ENCODE measurements at regions not wholly inside any gene's neighbourhood (a gene's known extent, or its start where the extent isn't known, plus 50 kb on each side); places are given as distances from the start of the nearest gene placed in this dataset.

GRCh38 chr16:6019490-6019991 lies 921.9 kb upstream of the EEF2KMT start:
- no peaks in the 10 kb centered on the region for H3K9me3 ChIP-seq (ENCODE audit: control insufficient read depth in 2 of 2, low read length in 2 of 2)
- H3K9ac ChIP-seq (ENCODE audit: low read depth in 1 of 2, low read length in 2 of 2), result no peak overlapping the region
- H3K27me3 ChIP-seq (ENCODE audit: control insufficient read depth in 2 of 2, insufficient read depth in 2 of 2, low read length in 2 of 2), result peaks cover 9 to 22% of the 10 kb centered on the region in 2 donors
- H3K36me3 ChIP-seq (ENCODE audit: control insufficient read depth in 2 of 2, insufficient read depth in 2 of 2, low read length in 2 of 2), result no peaks in the 10 kb centered on the region
- H3K4me3 ChIP-seq (ENCODE audit: low read length in 2 of 2), result no peak overlapping the region
- no peaks in the 10 kb centered on the region for H3K4me1 ChIP-seq (ENCODE audit: control insufficient read depth in 2 of 2, insufficient read depth in 2 of 2, low read length in 2 of 2)
- no peak overlapping the region for H3K27ac ChIP-seq (ENCODE audit: low read depth in 2 of 2, low read length in 2 of 2)

GRCh38 chr16:6018848-6019489 lies 921.4 kb upstream of the EEF2KMT start:
- Histone ChIP-seq H3K9ac (ENCODE audit: low read depth in 1 of 2, low read length in 2 of 2) (no peak overlapping the region), H3K4me1 (ENCODE audit: control insufficient read depth in 2 of 2, insufficient read depth in 2 of 2, low read length in 2 of 2) (no peaks in the 10 kb centered on the region), H3K36me3 (ENCODE audit: control insufficient read depth in 2 of 2, insufficient read depth in 2 of 2, low read length in 2 of 2) (no peaks in the 10 kb centered on the region), H3K27ac (ENCODE audit: low read depth in 2 of 2, low read length in 2 of 2) (no peak overlapping the region), H3K9me3 (ENCODE audit: control insufficient read depth in 2 of 2, low read length in 2 of 2) (no peaks in the 10 kb centered on the region), H3K4me3 (ENCODE audit: low read length in 2 of 2) (peak overlapping the region in 1 of 2 donors; percentile 3), H3K27me3 (ENCODE audit: control insufficient read depth in 2 of 2, insufficient read depth in 2 of 2, low read length in 2 of 2) (peaks cover 9 to 22% of the 10 kb centered on the region in 2 donors)

- Histone ChIP-seq H3K36me3 (ENCODE audit: control insufficient read depth in 2 of 2, insufficient read depth in 2 of 2, low read length in 2 of 2) (no peaks in the 10 kb centered on the region), H3K9me3 (ENCODE audit: control insufficient read depth in 2 of 2, low read length in 2 of 2) (no peaks in the 10 kb centered on the region), H3K4me1 (ENCODE audit: control insufficient read depth in 2 of 2, insufficient read depth in 2 of 2, low read length in 2 of 2) (no peaks in the 10 kb centered on the region), H3K4me3 (ENCODE audit: low read length in 2 of 2) (no peak overlapping the region), H3K27me3 (ENCODE audit: control insufficient read depth in 2 of 2, insufficient read depth in 2 of 2, low read length in 2 of 2) (peaks cover 9 to 22% of the 10 kb centered on the region in 2 donors), H3K9ac (ENCODE audit: low read depth in 1 of 2, low read length in 2 of 2) (no peak overlapping the region), H3K27ac (ENCODE audit: low read depth in 2 of 2, low read length in 2 of 2) (no peak overlapping the region)
These were observed 919.1 kb upstream of the EEF2KMT start for GRCh38 chr16:6016530-6017184.

GRCh38 chr16:6012716-6013115 lies 915.1 kb upstream of the EEF2KMT start:
- Histone ChIP-seq H3K4me1 (ENCODE audit: control insufficient read depth in 2 of 2, insufficient read depth in 2 of 2, low read length in 2 of 2) (no peaks in the 10 kb centered on the region), H3K27ac (ENCODE audit: low read depth in 2 of 2, low read length in 2 of 2) (no peak overlapping the region), H3K27me3 (ENCODE audit: control insufficient read depth in 2 of 2, insufficient read depth in 2 of 2, low read length in 2 of 2) (peaks cover 0 to 2% of the 10 kb centered on the region in 2 donors), H3K36me3 (ENCODE audit: control insufficient read depth in 2 of 2, insufficient read depth in 2 of 2, low read length in 2 of 2) (no peaks in the 10 kb centered on the region), H3K9me3 (ENCODE audit: control insufficient read depth in 2 of 2, low read length in 2 of 2) (no peaks in the 10 kb centered on the region), H3K9ac (ENCODE audit: low read depth in 1 of 2, low read length in 2 of 2) (no peak overlapping the region), H3K4me3 (ENCODE audit: low read length in 2 of 2) (no peak overlapping the region)

- H3K27ac ChIP-seq (ENCODE audit: low read depth in 2 of 2, low read length in 2 of 2), result no peak overlapping the region
- H3K4me3 ChIP-seq (ENCODE audit: low read length in 2 of 2), result no peak overlapping the region
- no peaks in the 10 kb centered on the region for H3K27me3 ChIP-seq (ENCODE audit: control insufficient read depth in 2 of 2, insufficient read depth in 2 of 2, low read length in 2 of 2)
- no peak overlapping the region for H3K9ac ChIP-seq (ENCODE audit: low read depth in 1 of 2, low read length in 2 of 2)
- H3K9me3 ChIP-seq (ENCODE audit: control insufficient read depth in 2 of 2, low read length in 2 of 2), result no peaks in the 10 kb centered on the region
- H3K4me1 ChIP-seq (ENCODE audit: control insufficient read depth in 2 of 2, insufficient read depth in 2 of 2, low read length in 2 of 2), result no peaks in the 10 kb centered on the region
- no peaks in the 10 kb centered on the region for H3K36me3 ChIP-seq (ENCODE audit: control insufficient read depth in 2 of 2, insufficient read depth in 2 of 2, low read length in 2 of 2)
These were observed 911.6 kb upstream of the EEF2KMT start for GRCh38 chr16:6009151-6009550.

GRCh38 chr16:6008670-6009069 lies 911.1 kb upstream of the EEF2KMT start:
- Histone ChIP-seq H3K36me3 (ENCODE audit: control insufficient read depth in 2 of 2, insufficient read depth in 2 of 2, low read length in 2 of 2) (no peaks in the 10 kb centered on the region), H3K9me3 (ENCODE audit: control insufficient read depth in 2 of 2, low read length in 2 of 2) (no peaks in the 10 kb centered on the region)

GRCh38 chr16:5993356-5993755 lies 895.8 kb upstream of the EEF2KMT start:
- Histone ChIP-seq H3K9me3 (ENCODE audit: control insufficient read depth in 2 of 2, low read length in 2 of 2) (no peaks in the 10 kb centered on the region), H3K4me3 (ENCODE audit: low read length in 2 of 2) (no peak overlapping the region)

More at GRCh38 chr16:6008670-6009069, 911.1 kb upstream of the EEF2KMT start:
- H3K4me3 ChIP-seq (ENCODE audit: low read length in 2 of 2), result no peak overlapping the region
- H3K27me3 ChIP-seq (ENCODE audit: control insufficient read depth in 2 of 2, insufficient read depth in 2 of 2, low read length in 2 of 2), result no peaks in the 10 kb centered on the region
- H3K9ac ChIP-seq (ENCODE audit: low read depth in 1 of 2, low read length in 2 of 2), result no peak overlapping the region
- no peaks in the 10 kb centered on the region for H3K4me1 ChIP-seq (ENCODE audit: control insufficient read depth in 2 of 2, insufficient read depth in 2 of 2, low read length in 2 of 2)
- H3K27ac ChIP-seq (ENCODE audit: low read depth in 2 of 2, low read length in 2 of 2), result no peak overlapping the region

GRCh38 chr16:5982979-5983378 lies 885.4 kb upstream of the EEF2KMT start:
- H3K9ac ChIP-seq (ENCODE audit: low read depth in 1 of 2, low read length in 2 of 2), result no peak overlapping the region
- no peaks in the 10 kb centered on the region for H3K9me3 ChIP-seq (ENCODE audit: control insufficient read depth in 2 of 2, low read length in 2 of 2)
- H3K27me3 ChIP-seq (ENCODE audit: control insufficient read depth in 2 of 2, insufficient read depth in 2 of 2, low read length in 2 of 2), result no peaks in the 10 kb centered on the region
- peaks cover 0 to 9% of the 10 kb centered on the region in 2 donors for H3K4me1 ChIP-seq (ENCODE audit: control insufficient read depth in 2 of 2, insufficient read depth in 2 of 2, low read length in 2 of 2)
- H3K27ac ChIP-seq (ENCODE audit: low read depth in 2 of 2, low read length in 2 of 2), result no peak overlapping the region
- no peak overlapping the region for H3K4me3 ChIP-seq (ENCODE audit: low read length in 2 of 2)
- H3K36me3 ChIP-seq (ENCODE audit: control insufficient read depth in 2 of 2, insufficient read depth in 2 of 2, low read length in 2 of 2), result no peaks in the 10 kb centered on the region

More at GRCh38 chr16:5993356-5993755, 895.8 kb upstream of the EEF2KMT start:
- Histone ChIP-seq H3K27ac (ENCODE audit: low read depth in 2 of 2, low read length in 2 of 2) (no peak overlapping the region), H3K9ac (ENCODE audit: low read depth in 1 of 2, low read length in 2 of 2) (no peak overlapping the region), H3K36me3 (ENCODE audit: control insufficient read depth in 2 of 2, insufficient read depth in 2 of 2, low read length in 2 of 2) (no peaks in the 10 kb centered on the region), H3K27me3 (ENCODE audit: control insufficient read depth in 2 of 2, insufficient read depth in 2 of 2, low read length in 2 of 2) (no peaks in the 10 kb centered on the region), H3K4me1 (ENCODE audit: control insufficient read depth in 2 of 2, insufficient read depth in 2 of 2, low read length in 2 of 2) (no peaks in the 10 kb centered on the region)

- Histone ChIP-seq H3K27me3 (ENCODE audit: control insufficient read depth in 2 of 2, insufficient read depth in 2 of 2, low read length in 2 of 2) (no peaks in the 10 kb centered on the region), H3K4me3 (ENCODE audit: low read length in 2 of 2) (no peak overlapping the region), H3K4me1 (ENCODE audit: control insufficient read depth in 2 of 2, insufficient read depth in 2 of 2, low read length in 2 of 2) (peaks cover 0 to 9% of the 10 kb centered on the region in 2 donors), H3K9me3 (ENCODE audit: control insufficient read depth in 2 of 2, low read length in 2 of 2) (no peaks in the 10 kb centered on the region), H3K27ac (ENCODE audit: low read depth in 2 of 2, low read length in 2 of 2) (no peak overlapping the region), H3K36me3 (ENCODE audit: control insufficient read depth in 2 of 2, insufficient read depth in 2 of 2, low read length in 2 of 2) (no peaks in the 10 kb centered on the region), H3K9ac (ENCODE audit: low read depth in 1 of 2, low read length in 2 of 2) (no peak overlapping the region)
These were observed 882.4 kb upstream of the EEF2KMT start for GRCh38 chr16:5979905-5980550.

- Histone ChIP-seq H3K4me3 (ENCODE audit: low read length in 2 of 2) (no peak overlapping the region), H3K4me1 (ENCODE audit: control insufficient read depth in 2 of 2, insufficient read depth in 2 of 2, low read length in 2 of 2) (peaks cover 0 to 9% of the 10 kb centered on the region in 2 donors), H3K36me3 (ENCODE audit: control insufficient read depth in 2 of 2, insufficient read depth in 2 of 2, low read length in 2 of 2) (no peaks in the 10 kb centered on the region), H3K9ac (ENCODE audit: low read depth in 1 of 2, low read length in 2 of 2) (no peak overlapping the region), H3K9me3 (ENCODE audit: control insufficient read depth in 2 of 2, low read length in 2 of 2) (no peaks in the 10 kb centered on the region), H3K27ac (ENCODE audit: low read depth in 2 of 2, low read length in 2 of 2) (no peak overlapping the region), H3K27me3 (ENCODE audit: control insufficient read depth in 2 of 2, insufficient read depth in 2 of 2, low read length in 2 of 2) (no peaks in the 10 kb centered on the region)
These were observed 879.7 kb upstream of the EEF2KMT start for GRCh38 chr16:5977329-5977728.
